GM19468 (cell line): ENCODE measurements at regions not wholly inside any gene's neighbourhood (a gene's known extent, or its start where the extent isn't known, plus 50 kb on each side); places are given as distances from the start of the nearest gene placed in this dataset.
"Not testable (repeated sequence)": the region's sequence is repeated elsewhere in the genome, so short reads cannot be mapped to it uniquely, and the experiment has no call there.

Experiments
- ATAC-seq: cut with Tn5 transposase; IDR thresholded peaks from one replicate; pipeline ENCODE4 v1.9.1; 2021; ENCODE audit warnings: mild to moderate bottlenecking, moderate library complexity, moderate number of reproducible peaks; ENCODE audit not compliant: unreplicated experiment; ENCODE audit errors: extremely low read depth

- not testable (repeated sequence) for ATAC-seq
Measured at GRCh38 chr6:74170550-74170949, 474.5 kb downstream of the CD109 start.

GRCh38 chr6:74170118-74170517 lies 474.1 kb downstream of the CD109 start:
- no peak for ATAC-seq

GRCh38 chr6:74167976-74168375 lies 472.0 kb downstream of the CD109 start:
- no peak for ATAC-seq

- no peak for ATAC-seq
Measured at GRCh38 chr6:74167511-74167910, 471.5 kb downstream of the CD109 start.

GRCh38 chr6:74166849-74167248 lies 470.8 kb downstream of the CD109 start:
- no peak for ATAC-seq

GRCh38 chr6:74161380-74161779 lies 465.4 kb downstream of the CD109 start:
- ATAC-seq, result no peak

- no peak for ATAC-seq
Measured at GRCh38 chr6:74152096-74152675, 456.2 kb downstream of the CD109 start.

GRCh38 chr6:74145931-74146330 lies 449.9 kb downstream of the CD109 start:
- no peak for ATAC-seq

GRCh38 chr6:74137911-74138310 lies 441.9 kb downstream of the CD109 start:
- ATAC-seq, result no peak

- ATAC-seq, result no peak
Measured at GRCh38 chr6:74134327-74134726, 438.3 kb downstream of the CD109 start.

GRCh38 chr6:74133073-74133472 lies 437.1 kb downstream of the CD109 start:
- no peak for ATAC-seq

GRCh38 chr6:74130641-74131040 lies 434.6 kb downstream of the CD109 start:
- ATAC-seq, result no peak

- no peak for ATAC-seq
Measured at GRCh38 chr6:74128536-74128935, 432.5 kb downstream of the CD109 start.

GRCh38 chr6:74117113-74117512 lies 421.1 kb downstream of the CD109 start:
- ATAC-seq, result no peak

- ATAC-seq, result no peak
Measured at GRCh38 chr6:74115674-74116073, 419.7 kb downstream of the CD109 start.

GRCh38 chr6:74114428-74114827 lies 418.4 kb downstream of the CD109 start:
- ATAC-seq, result no peak

- ATAC-seq, result no peak
Measured at GRCh38 chr6:74113901-74114300, 417.9 kb downstream of the CD109 start.

- ATAC-seq, result no peak
Measured at GRCh38 chr6:74103417-74103816, 407.4 kb downstream of the CD109 start.

- ATAC-seq, result no peak
Measured at GRCh38 chr6:74100719-74101287, 404.8 kb downstream of the CD109 start.

GRCh38 chr6:74096329-74096728 lies 400.3 kb downstream of the CD109 start:
- ATAC-seq, result no peak

- no peak for ATAC-seq
Measured at GRCh38 chr6:74093361-74093760, 397.4 kb downstream of the CD109 start.

GRCh38 chr6:74091794-74092157 lies 395.8 kb downstream of the CD109 start:
- ATAC-seq, result no peak
